Esophagus muscularis mucosa (tissue), 3 donors: ENCODE measurements at regions not wholly inside any gene's neighbourhood (a gene's known extent, or its start where the extent isn't known, plus 50 kb on each side); places are given as distances from the start of the nearest gene placed in this dataset.

Source experiments
- POLR2A ChIP-seq: fragments of 450-650 bp; IDR thresholded peaks from one replicate; pipeline ENCODE4 v1.6.1; 2017; ENCODE audit warnings: antibody characterized with exemption, moderate library complexity, mild to moderate bottlenecking, low read depth
- POLR2AphosphoS5 ChIP-seq, 2 donors: sonication (generic); formaldehyde crosslinking; IDR thresholded peaks; one replicate each; pipeline ENCODE4 v1.6.1; 2017; ENCODE audit warnings: antibody characterized with exemption in 2 of 2
- TF ChIP-seq, protein P1 (sequence below), 3 experiments: fragments of 200-600 bp in 2 of 3; fragments of 450-650 bp in 1 of 3; sonication (generic) in 2 of 3; IDR thresholded peaks; one replicate each; pipeline ENCODE4 v1.5.1; 2017 to 2019; ENCODE audit warnings: antibody characterized with exemption in 3 of 3, mild to moderate bottlenecking in 2 of 3, moderate library complexity in 1 of 3

DNA sequence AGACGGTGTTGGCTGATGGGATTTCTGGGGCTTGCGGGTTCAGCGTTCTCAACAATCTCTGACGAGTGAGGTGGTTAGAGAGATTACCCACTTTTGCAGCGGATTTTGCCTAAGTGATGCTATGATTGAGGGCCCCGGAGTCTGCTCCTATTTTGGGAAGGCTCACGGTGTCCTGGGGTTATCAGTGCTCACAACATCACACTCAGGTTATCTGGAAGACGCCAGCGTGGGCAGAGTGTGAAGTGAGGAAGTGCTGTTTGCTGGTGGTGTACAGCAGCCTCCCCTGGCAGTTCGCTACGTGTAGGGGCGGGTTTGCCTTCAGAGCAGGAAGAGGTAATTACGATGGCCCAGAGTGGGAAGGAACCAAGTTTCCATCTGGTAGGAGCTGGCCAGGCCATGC is 341.2 kb upstream of the IRX2 start:
- TF ChIP-seq, protein P1, sequence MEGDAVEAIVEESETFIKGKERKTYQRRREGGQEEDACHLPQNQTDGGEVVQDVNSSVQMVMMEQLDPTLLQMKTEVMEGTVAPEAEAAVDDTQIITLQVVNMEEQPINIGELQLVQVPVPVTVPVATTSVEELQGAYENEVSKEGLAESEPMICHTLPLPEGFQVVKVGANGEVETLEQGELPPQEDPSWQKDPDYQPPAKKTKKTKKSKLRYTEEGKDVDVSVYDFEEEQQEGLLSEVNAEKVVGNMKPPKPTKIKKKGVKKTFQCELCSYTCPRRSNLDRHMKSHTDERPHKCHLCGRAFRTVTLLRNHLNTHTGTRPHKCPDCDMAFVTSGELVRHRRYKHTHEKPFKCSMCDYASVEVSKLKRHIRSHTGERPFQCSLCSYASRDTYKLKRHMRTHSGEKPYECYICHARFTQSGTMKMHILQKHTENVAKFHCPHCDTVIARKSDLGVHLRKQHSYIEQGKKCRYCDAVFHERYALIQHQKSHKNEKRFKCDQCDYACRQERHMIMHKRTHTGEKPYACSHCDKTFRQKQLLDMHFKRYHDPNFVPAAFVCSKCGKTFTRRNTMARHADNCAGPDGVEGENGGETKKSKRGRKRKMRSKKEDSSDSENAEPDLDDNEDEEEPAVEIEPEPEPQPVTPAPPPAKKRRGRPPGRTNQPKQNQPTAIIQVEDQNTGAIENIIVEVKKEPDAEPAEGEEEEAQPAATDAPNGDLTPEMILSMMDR (IDR thresholded peaks at IDR 0.05) = no peak
- no peak for TF ChIP-seq POLR2A
- no peak for TF ChIP-seq POLR2AphosphoS5 (IDR thresholded peaks at IDR 0.05)
